ENCODE measurements at regions not wholly inside any gene's neighbourhood (a gene's known extent, or its start where the extent isn't known, plus 50 kb on each side); places are given as distances from the start of the nearest gene placed in this dataset.

GRCh38 chr7:136530831-136531230, 337.6 kb upstream of the CHRM2 start:
- no peak for TF ChIP-seq CTCF (IDR thresholded peaks at IDR 0.05; ENCODE audit: extremely low read depth in 1 of 2, insufficient read depth in 1 of 2, low read depth in 1 of 2, low read length in 2 of 2)
- TF ChIP-seq POLR2A (IDR thresholded peaks at IDR 0.05; ENCODE audit: low read depth, low read length), result no peak
- TF ChIP-seq POLR2AphosphoS5 (IDR thresholded peaks at IDR 0.05; ENCODE audit: insufficient read depth, low read depth, low read length), result no peak
- TF ChIP-seq EZH2 (IDR thresholded peaks at IDR 0.05; ENCODE audit: borderline replicate concordance, low read depth, low read length, severe bottlenecking), result no peak

All from endothelial cell of umbilical vein (primary cell).